Hepatocyte (in vitro differentiated cells): ENCODE measurements at regions not wholly inside any gene's neighbourhood (a gene's known extent, or its start where the extent isn't known, plus 50 kb on each side); places are given as distances from the start of the nearest gene placed in this dataset.

ENCODE experiments used
- DNase-seq: peaks from one replicate; pipeline ENCODE4 v3.0.0-alpha.2; 2016; ENCODE audit warnings: low spot score
- H2AFZ ChIP-seq: fragments of 200-600 bp; sonication (generic); 2 replicates; pipeline ENCODE4 v1.6.0; 2016; ENCODE audit warnings: antibody characterized with exemption, mild to moderate bottlenecking
- H3K27ac ChIP-seq: fragments of 200-600 bp; sonication (generic); 2 replicates; pipeline ENCODE4 v1.5.1; 2016; ENCODE audit warnings: mild to moderate bottlenecking
- H3K27me3 ChIP-seq: fragments of 200-600 bp; sonication (generic); 2 replicates; pipeline ENCODE4 v1.6.1; 2016
- H3K36me3 ChIP-seq: fragments of 200-600 bp; sonication (generic); replicated peaks from 2 replicates; pipeline ENCODE4 v1.5.1; 2016; ENCODE audit warnings: low read depth; ENCODE audit not compliant: insufficient read depth
- H3K4me1 ChIP-seq: fragments of 200-600 bp; sonication (generic); 2 replicates; pipeline ENCODE4 v1.5.1; 2016; ENCODE audit warnings: mild to moderate bottlenecking, moderate library complexity; ENCODE audit not compliant: insufficient read depth
- H3K4me2 ChIP-seq: fragments of 200-600 bp; sonication (generic); 2 replicates; pipeline ENCODE4 v1.6.0; 2016
- H3K4me3 ChIP-seq: fragments of 200-600 bp; sonication (generic); 2 replicates; pipeline ENCODE4 v1.5.1; 2016; ENCODE audit warnings: mild to moderate bottlenecking
- H3K79me2 ChIP-seq: fragments of 200-600 bp; sonication (generic); 2 replicates; pipeline ENCODE4 v1.6.0; 2017; ENCODE audit warnings: mild to moderate bottlenecking
- H3K9me2 ChIP-seq: fragments of 200-600 bp; sonication (generic); replicated peaks from 2 replicates; pipeline ENCODE4 v1.6.0; 2017; ENCODE audit warnings: mild to moderate bottlenecking; ENCODE audit not compliant: insufficient read depth
- H3K9me3 ChIP-seq: fragments of 200-600 bp; sonication (generic); 2 replicates; pipeline ENCODE4 v1.5.1; 2016; ENCODE audit warnings: low read depth, mild to moderate bottlenecking
- H4K20me1 ChIP-seq: fragments of 200-600 bp; sonication (generic); 2 replicates; pipeline ENCODE4 v1.6.0; 2016; ENCODE audit warnings: mild to moderate bottlenecking; ENCODE audit not compliant: insufficient read depth, poor library complexity, severe bottlenecking
- CTCF ChIP-seq: fragments of 200-600 bp; sonication (generic); IDR thresholded peaks from 2 replicates; pipeline ENCODE4 v1.5.1; 2016; ENCODE audit warnings: antibody characterized with exemption, mild to moderate bottlenecking; ENCODE audit not compliant: poor library complexity
- EZH2 ChIP-seq: fragments of 200-600 bp; sonication (generic); IDR thresholded peaks from 2 replicates; pipeline ENCODE4 v1.6.1; 2016; ENCODE audit warnings: antibody characterized with exemption, mild to moderate bottlenecking, borderline replicate concordance
- EZH2phosphoT487 ChIP-seq: fragments of 200-600 bp; sonication (generic); IDR thresholded peaks from one replicate; pipeline ENCODE4 v1.6.1; 2018; ENCODE audit warnings: antibody characterized with exemption, mild to moderate bottlenecking, low read depth, moderate library complexity; ENCODE audit not compliant: unreplicated experiment, severe bottlenecking
- WGBS: methylation state at CpG from one replicate; pipeline ENCODE4 v1.1.6; 2016; ENCODE audit warnings: low lambda C conversion rate; ENCODE audit errors: missing lambda C conversion rate; 5-methylcytosine and 5-hydroxymethylcytosine counted together

- no peaks in the 10 kb centered on the region for H3K4me1 ChIP-seq
- H3K27ac ChIP-seq = no peak overlapping the region
- no peak overlapping the region for H3K4me3 ChIP-seq
- no peak overlapping the region for H3K4me2 ChIP-seq
- 58% methylated on average over 3 of the region's 3 CpGs for WGBS
- H3K36me3 ChIP-seq = no peaks in the 10 kb centered on the region
- H2AFZ ChIP-seq = no peak overlapping the region
- no peaks in the 10 kb centered on the region for H3K27me3 ChIP-seq
- no peak for TF ChIP-seq EZH2
- TF ChIP-seq EZH2phosphoT487 = no peak
- TF ChIP-seq CTCF = no peak
- no peaks in the 10 kb centered on the region for H4K20me1 ChIP-seq
- no peaks in the 10 kb centered on the region for H3K79me2 ChIP-seq
- no peak for DNase-seq
- no peaks in the 10 kb centered on the region for H3K9me2 ChIP-seq
- H3K9me3 ChIP-seq = no peaks in the 10 kb centered on the region
These were observed 63.1 kb upstream of the TANC1 start for GRCh38 chr2:158905341-158905740.

GRCh38 chr2:158905784-158906183 is 62.7 kb upstream of the TANC1 start:
- Histone ChIP-seq H3K27me3 (no peaks in the 10 kb centered on the region), H3K4me2 (no peak overlapping the region), H2AFZ (no peak overlapping the region), H3K36me3 (no peaks in the 10 kb centered on the region), H3K27ac (no peak overlapping the region), H3K4me3 (no peak overlapping the region), H3K79me2 (no peaks in the 10 kb centered on the region), H4K20me1 (no peaks in the 10 kb centered on the region), H3K4me1 (no peaks in the 10 kb centered on the region), H3K9me2 (no peaks in the 10 kb centered on the region), H3K9me3 (no peaks in the 10 kb centered on the region)
- 57% methylated on average over 4 of the region's 4 CpGs for WGBS
- TF ChIP-seq EZH2 (no peak), EZH2phosphoT487 (no peak), CTCF (no peak)
- DNase-seq = no peak

- Histone ChIP-seq H3K9me2 (no peaks in the 10 kb centered on the region), H4K20me1 (no peaks in the 10 kb centered on the region), H3K79me2 (no peaks in the 10 kb centered on the region), H3K36me3 (no peaks in the 10 kb centered on the region), H3K4me3 (no peak overlapping the region), H3K9me3 (no peaks in the 10 kb centered on the region), H3K4me1 (no peaks in the 10 kb centered on the region), H3K27ac (no peak overlapping the region), H2AFZ (no peak overlapping the region), H3K4me2 (no peak overlapping the region), H3K27me3 (no peaks in the 10 kb centered on the region)
- no peak for DNase-seq
- TF ChIP-seq CTCF (no peak), EZH2phosphoT487 (no peak), EZH2 (no peak)
- WGBS = 95% methylated on average over 2 of the region's 2 CpGs
These were observed 60.4 kb upstream of the TANC1 start for GRCh38 chr2:158907926-158908456.

- H2AFZ ChIP-seq = no peak overlapping the region
- no peak overlapping the region for H3K27ac ChIP-seq
- 74% methylated on average over 4 of the region's 4 CpGs for WGBS
- H3K9me2 ChIP-seq = no peaks in the 10 kb centered on the region
- no peak for TF ChIP-seq EZH2phosphoT487
- TF ChIP-seq CTCF = no peak
- no peak overlapping the region for H3K4me3 ChIP-seq
- no peaks in the 10 kb centered on the region for H3K4me1 ChIP-seq
- H3K27me3 ChIP-seq = no peaks in the 10 kb centered on the region
- no peaks in the 10 kb centered on the region for H3K36me3 ChIP-seq
- H3K4me2 ChIP-seq = no peak overlapping the region
- no peak for DNase-seq
- no peaks in the 10 kb centered on the region for H3K9me3 ChIP-seq
- H3K79me2 ChIP-seq = no peaks in the 10 kb centered on the region
- no peaks in the 10 kb centered on the region for H4K20me1 ChIP-seq
These were observed 56.3 kb upstream of the TANC1 start for GRCh38 chr2:158912112-158912511.
